ENCODE measurements at regions not wholly inside any gene's neighbourhood (a gene's known extent, or its start where the extent isn't known, plus 50 kb on each side); places are given as distances from the start of the nearest gene placed in this dataset.

DNA sequence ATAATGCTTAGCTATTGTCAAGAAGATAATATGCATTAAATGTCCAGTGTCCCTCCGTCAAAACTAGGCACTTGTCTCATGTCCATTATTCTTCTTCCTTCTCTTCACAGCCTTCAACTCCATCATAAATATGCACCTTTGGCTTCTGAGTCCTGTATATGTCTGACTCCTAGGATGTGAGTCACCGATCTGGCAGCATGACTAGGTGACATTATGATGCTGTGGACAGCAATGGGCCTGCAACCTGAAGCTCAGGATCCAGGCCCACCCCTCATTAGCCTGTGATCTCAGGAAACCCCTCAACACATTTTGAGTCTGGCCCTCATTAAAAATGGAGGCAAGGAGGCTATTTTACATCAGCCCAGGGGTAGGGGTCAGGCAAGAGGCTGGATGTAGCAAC, 362.5 kb upstream of the ZMIZ1 start:
- ATAC-seq (replicated peaks; ENCODE audit: extremely low read depth, poor library complexity, severe bottlenecking), result no peak
- H3K9me3 Mint-ChIP-seq, result no peaks in the 10 kb centered on the region
- no peaks in the 10 kb centered on the region for H3K4me1 Mint-ChIP-seq
- peaks cover 51% of the 10 kb centered on the region for H3K27me3 Mint-ChIP-seq
- DNase-seq (ENCODE audit: low spot score in 2 of 2), result no peak
- H3K36me3 Mint-ChIP-seq (ENCODE audit: insufficient read depth), result no peaks in the 10 kb centered on the region
- no peak overlapping the region for H3K4me3 Mint-ChIP-seq
- no peak overlapping the region for H3K27ac Mint-ChIP-seq (ENCODE audit: low read depth)

GRCh38 chr10:78706726-78707540, 361.8 kb upstream of the ZMIZ1 start:
- Mint-ChIP-seq H3K4me3 (no peak overlapping the region), H3K27ac (ENCODE audit: low read depth) (no peak overlapping the region), H3K9me3 (no peaks in the 10 kb centered on the region), H3K36me3 (ENCODE audit: insufficient read depth) (no peaks in the 10 kb centered on the region), H3K27me3 (peaks cover 44% of the 10 kb centered on the region), H3K4me1 (no peaks in the 10 kb centered on the region)
- DNase-seq (ENCODE audit: low spot score in 2 of 2) (no peak), ATAC-seq (replicated peaks; ENCODE audit: extremely low read depth, poor library complexity, severe bottlenecking) (no peak)

- no peak for ATAC-seq (replicated peaks; ENCODE audit: extremely low read depth, poor library complexity, severe bottlenecking)
- DNase-seq (ENCODE audit: low spot score in 2 of 2), result no peak
- peaks cover 36% of the 10 kb centered on the region for H3K27me3 Mint-ChIP-seq
- no peak overlapping the region for H3K27ac Mint-ChIP-seq (ENCODE audit: low read depth)
- no peaks in the 10 kb centered on the region for H3K36me3 Mint-ChIP-seq (ENCODE audit: insufficient read depth)
- no peaks in the 10 kb centered on the region for H3K9me3 Mint-ChIP-seq
- no peak overlapping the region for H3K4me3 Mint-ChIP-seq
- no peaks in the 10 kb centered on the region for H3K4me1 Mint-ChIP-seq
Observed at GRCh38 chr10:78707745-78708144, 361.0 kb upstream of the ZMIZ1 start.

DNA sequence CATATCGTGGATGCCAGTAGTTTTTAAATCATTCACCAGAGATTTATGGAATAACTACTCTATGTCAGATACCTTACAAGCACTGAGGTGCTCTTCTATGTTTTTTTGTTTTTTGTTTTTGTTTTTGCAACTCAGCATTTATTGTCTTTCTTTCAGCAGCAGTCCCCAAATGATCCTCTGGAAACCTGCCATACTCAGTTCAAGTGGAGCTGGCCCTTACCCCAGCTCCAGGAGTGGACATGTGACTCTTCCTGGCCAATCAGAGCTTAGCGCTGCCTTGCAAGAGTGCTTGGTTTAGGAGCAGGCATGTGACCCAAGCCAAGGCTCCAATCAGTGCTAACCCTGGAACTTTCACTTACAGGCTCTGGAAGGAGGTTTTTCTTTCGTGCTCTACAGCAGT, 356.6 kb upstream of the ZMIZ1 start:
- ATAC-seq (replicated peaks; ENCODE audit: extremely low read depth, poor library complexity, severe bottlenecking) (no peak), DNase-seq (ENCODE audit: low spot score in 2 of 2) (no peak)
- no peaks in the 10 kb centered on the region for H3K36me3 Mint-ChIP-seq (ENCODE audit: insufficient read depth)
- H3K9me3 Mint-ChIP-seq, result no peaks in the 10 kb centered on the region
- H3K27me3 Mint-ChIP-seq, result peaks cover 19% of the 10 kb centered on the region
- H3K27ac Mint-ChIP-seq (ENCODE audit: low read depth), result no peak overlapping the region
- H3K4me1 Mint-ChIP-seq, result no peaks in the 10 kb centered on the region
- no peak overlapping the region for H3K4me3 Mint-ChIP-seq

DNA sequence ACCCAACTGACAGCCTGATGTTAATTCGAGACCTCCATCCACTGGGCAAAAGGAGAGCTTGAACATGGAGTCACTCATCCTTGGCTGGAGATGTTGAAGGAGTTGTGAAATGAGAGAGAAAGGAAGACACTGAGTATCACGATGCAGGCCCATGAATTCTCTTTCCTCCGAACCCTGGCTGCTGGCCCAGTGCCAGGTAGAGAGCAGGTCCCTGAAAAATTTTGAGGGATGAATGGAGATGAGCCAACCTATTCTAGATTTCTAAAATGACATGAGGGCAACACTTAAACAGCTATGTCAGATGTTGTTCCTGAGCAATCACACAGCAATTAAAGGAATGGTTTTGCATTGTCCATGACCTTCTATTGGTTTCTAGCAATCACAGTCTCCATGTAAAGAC, 355.1 kb upstream of the ZMIZ1 start:
- H3K9me3 Mint-ChIP-seq, result no peaks in the 10 kb centered on the region
- DNase-seq (ENCODE audit: low spot score in 2 of 2), result no peak
- H3K27ac Mint-ChIP-seq (ENCODE audit: low read depth), result no peak overlapping the region
- H3K4me3 Mint-ChIP-seq, result no peak overlapping the region
- no peaks in the 10 kb centered on the region for H3K4me1 Mint-ChIP-seq
- peaks cover 19% of the 10 kb centered on the region for H3K27me3 Mint-ChIP-seq
- H3K36me3 Mint-ChIP-seq (ENCODE audit: insufficient read depth), result no peaks in the 10 kb centered on the region
- no peak for ATAC-seq (replicated peaks; ENCODE audit: extremely low read depth, poor library complexity, severe bottlenecking)

GRCh38 chr10:78714225-78714624, 354.5 kb upstream of the ZMIZ1 start:
- H3K9me3 Mint-ChIP-seq, result no peaks in the 10 kb centered on the region
- no peaks in the 10 kb centered on the region for H3K36me3 Mint-ChIP-seq (ENCODE audit: insufficient read depth)
- H3K4me1 Mint-ChIP-seq, result no peaks in the 10 kb centered on the region
- no peak overlapping the region for H3K27ac Mint-ChIP-seq (ENCODE audit: low read depth)
- peaks cover 19% of the 10 kb centered on the region for H3K27me3 Mint-ChIP-seq
- ATAC-seq (replicated peaks; ENCODE audit: extremely low read depth, poor library complexity, severe bottlenecking), result no peak
- no peak for DNase-seq (ENCODE audit: low spot score in 2 of 2)
- H3K4me3 Mint-ChIP-seq, result no peak overlapping the region

DNA sequence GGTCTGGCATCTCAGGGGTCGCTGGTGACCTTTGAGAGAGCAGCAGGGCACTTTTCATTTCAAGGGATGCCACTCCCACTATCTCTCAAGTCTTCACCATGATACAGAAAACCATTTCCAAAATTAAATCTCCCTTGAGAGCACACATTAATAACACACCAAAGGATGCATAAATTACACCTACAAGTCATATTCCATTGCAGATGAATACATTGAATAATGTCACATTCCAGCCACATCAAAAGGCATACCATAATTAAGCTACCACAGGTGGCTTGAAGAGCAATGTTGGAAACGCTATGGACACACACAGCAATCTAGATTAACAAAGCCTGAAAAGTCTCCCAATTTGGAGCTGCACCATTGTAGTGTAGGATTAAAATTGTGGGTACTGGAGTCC, 353.3 kb upstream of the ZMIZ1 start:
- H3K27me3 Mint-ChIP-seq, result peaks cover 15% of the 10 kb centered on the region
- H3K27ac Mint-ChIP-seq (ENCODE audit: low read depth), result no peak overlapping the region
- DNase-seq (ENCODE audit: low spot score in 2 of 2), result no peak
- H3K4me1 Mint-ChIP-seq, result no peaks in the 10 kb centered on the region
- no peak for ATAC-seq (replicated peaks; ENCODE audit: extremely low read depth, poor library complexity, severe bottlenecking)
- H3K9me3 Mint-ChIP-seq, result no peaks in the 10 kb centered on the region
- H3K36me3 Mint-ChIP-seq (ENCODE audit: insufficient read depth), result no peaks in the 10 kb centered on the region
- no peak overlapping the region for H3K4me3 Mint-ChIP-seq

DNA sequence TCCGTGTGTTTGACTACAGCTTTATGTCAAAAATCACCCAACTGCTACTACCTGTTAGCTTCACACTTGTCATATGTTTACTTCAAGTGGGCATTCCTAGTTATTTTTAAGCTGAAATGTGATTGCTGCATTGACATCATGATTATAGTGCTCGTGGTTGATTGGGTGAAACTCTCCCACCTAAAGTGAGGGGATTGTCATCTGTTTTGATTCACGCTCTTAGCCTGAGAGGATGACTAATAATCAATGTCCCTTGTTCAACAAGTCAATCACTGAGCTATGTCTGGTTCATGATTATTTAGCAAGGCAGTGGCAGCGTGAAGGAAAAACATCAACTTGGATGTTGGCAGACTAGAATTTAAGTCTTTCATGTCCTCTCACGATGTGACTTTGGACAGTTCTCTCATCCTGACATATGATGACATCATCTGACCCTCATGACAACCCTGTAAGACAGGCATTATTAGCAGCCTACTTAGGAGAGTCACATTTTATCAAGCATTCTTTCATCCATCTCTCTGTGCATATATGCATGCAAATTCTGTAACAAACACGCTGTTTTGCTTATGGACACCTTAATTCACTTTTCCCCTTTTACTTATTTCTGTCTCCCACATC, 352.6 kb upstream of the ZMIZ1 start:
- Mint-ChIP-seq H3K27ac (ENCODE audit: low read depth) (no peak overlapping the region), H3K27me3 (peaks cover 22% of the 10 kb centered on the region), H3K9me3 (no peaks in the 10 kb centered on the region), H3K4me3 (no peak overlapping the region), H3K36me3 (ENCODE audit: insufficient read depth) (no peaks in the 10 kb centered on the region), H3K4me1 (no peaks in the 10 kb centered on the region)
- ATAC-seq (replicated peaks; ENCODE audit: extremely low read depth, poor library complexity, severe bottlenecking) (no peak), DNase-seq (ENCODE audit: low spot score in 2 of 2) (no peak)

DNA sequence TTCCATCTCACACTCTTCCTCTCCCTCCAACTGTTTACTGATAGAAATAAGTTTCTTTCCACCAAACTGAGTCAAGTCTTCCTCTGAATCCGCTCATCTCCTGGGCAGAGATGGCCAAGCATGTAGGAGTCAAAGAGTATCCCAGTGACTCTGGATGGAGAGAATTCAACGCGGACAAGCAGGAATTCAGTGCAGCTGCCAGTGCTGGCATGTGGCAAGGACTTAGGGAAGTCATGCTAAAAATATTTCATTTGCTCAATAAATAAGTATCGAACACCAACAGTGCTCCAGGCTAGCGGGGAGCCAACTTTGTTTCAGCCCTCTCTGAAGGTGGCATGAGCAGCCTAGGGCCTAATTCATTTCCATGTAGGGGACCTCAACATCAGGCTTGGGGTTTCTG, 351.6 kb upstream of the ZMIZ1 start:
- H3K27ac Mint-ChIP-seq (ENCODE audit: low read depth), result no peak overlapping the region
- H3K4me1 Mint-ChIP-seq, result no peaks in the 10 kb centered on the region
- no peaks in the 10 kb centered on the region for H3K36me3 Mint-ChIP-seq (ENCODE audit: insufficient read depth)
- H3K9me3 Mint-ChIP-seq, result no peaks in the 10 kb centered on the region
- no peak for DNase-seq (ENCODE audit: low spot score in 2 of 2)
- H3K4me3 Mint-ChIP-seq, result no peak overlapping the region
- H3K27me3 Mint-ChIP-seq, result peaks cover 28% of the 10 kb centered on the region
- no peak for ATAC-seq (replicated peaks; ENCODE audit: extremely low read depth, poor library complexity, severe bottlenecking)

DNA sequence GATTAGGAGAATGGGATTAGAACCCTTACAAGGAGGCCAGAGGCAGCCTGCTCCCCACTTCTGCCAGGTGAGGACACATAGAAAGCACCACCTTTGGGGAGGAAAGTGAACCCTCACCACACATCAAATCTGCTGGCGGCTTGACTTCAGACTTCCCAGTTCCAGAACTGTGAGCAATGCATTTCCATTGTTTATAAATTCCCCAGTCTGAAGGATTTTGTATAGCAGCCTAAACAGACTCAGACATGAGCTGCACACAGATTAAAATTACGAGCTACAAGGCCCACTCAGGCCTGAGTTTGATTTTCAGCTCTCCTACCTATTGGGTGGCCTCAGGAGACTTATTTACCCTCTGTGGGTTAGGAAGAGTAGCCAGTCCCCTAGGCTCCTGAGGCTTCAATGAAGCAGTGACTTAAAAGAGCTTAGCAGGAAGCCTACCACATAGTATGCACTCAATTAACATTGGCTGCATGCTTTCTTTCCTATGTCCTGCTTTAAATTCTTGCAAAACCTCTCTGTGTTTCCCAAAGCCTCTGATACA, 350.7 kb upstream of the ZMIZ1 start:
- peaks cover 28% of the 10 kb centered on the region for H3K27me3 Mint-ChIP-seq
- no peak overlapping the region for H3K4me3 Mint-ChIP-seq
- DNase-seq (ENCODE audit: low spot score in 2 of 2) (no peak), ATAC-seq (replicated peaks; ENCODE audit: extremely low read depth, poor library complexity, severe bottlenecking) (no peak)
- H3K4me1 Mint-ChIP-seq, result no peaks in the 10 kb centered on the region
- no peaks in the 10 kb centered on the region for H3K9me3 Mint-ChIP-seq
- H3K36me3 Mint-ChIP-seq (ENCODE audit: insufficient read depth), result no peaks in the 10 kb centered on the region
- H3K27ac Mint-ChIP-seq (ENCODE audit: low read depth), result no peak overlapping the region

GRCh38 chr10:78719276-78719675, 349.5 kb upstream of the ZMIZ1 start:
- Mint-ChIP-seq H3K27ac (ENCODE audit: low read depth) (no peak overlapping the region), H3K4me3 (no peak overlapping the region), H3K36me3 (ENCODE audit: insufficient read depth) (no peaks in the 10 kb centered on the region), H3K4me1 (no peaks in the 10 kb centered on the region), H3K9me3 (no peaks in the 10 kb centered on the region), H3K27me3 (peaks cover 38% of the 10 kb centered on the region)
- no peak for ATAC-seq (replicated peaks; ENCODE audit: extremely low read depth, poor library complexity, severe bottlenecking)
- DNase-seq (ENCODE audit: low spot score in 2 of 2), result no peak

- Mint-ChIP-seq H3K27ac (ENCODE audit: low read depth) (no peak overlapping the region), H3K4me1 (no peaks in the 10 kb centered on the region), H3K27me3 (peaks cover 38% of the 10 kb centered on the region), H3K9me3 (no peaks in the 10 kb centered on the region), H3K36me3 (ENCODE audit: insufficient read depth) (no peaks in the 10 kb centered on the region), H3K4me3 (no peak overlapping the region)
- DNase-seq (ENCODE audit: low spot score in 2 of 2) (no peak), ATAC-seq (replicated peaks; ENCODE audit: extremely low read depth, poor library complexity, severe bottlenecking) (no peak)
Observed at GRCh38 chr10:78720091-78720490, 348.7 kb upstream of the ZMIZ1 start.

- peaks cover 49% of the 10 kb centered on the region for H3K27me3 Mint-ChIP-seq
- no peaks in the 10 kb centered on the region for H3K9me3 Mint-ChIP-seq
- no peaks in the 10 kb centered on the region for H3K4me1 Mint-ChIP-seq
- no peak for DNase-seq (ENCODE audit: low spot score in 2 of 2)
- no peaks in the 10 kb centered on the region for H3K36me3 Mint-ChIP-seq (ENCODE audit: insufficient read depth)
- no peak overlapping the region for H3K4me3 Mint-ChIP-seq
- H3K27ac Mint-ChIP-seq (ENCODE audit: low read depth), result no peak overlapping the region
- no peak for ATAC-seq (replicated peaks; ENCODE audit: extremely low read depth, poor library complexity, severe bottlenecking)
Observed at GRCh38 chr10:78721231-78721630, 347.5 kb upstream of the ZMIZ1 start.

Data from central memory CD8-positive, alpha-beta T cell (primary cell).